ENCODE measurements at regions not wholly inside any gene's neighbourhood (a gene's known extent, or its start where the extent isn't known, plus 50 kb on each side); places are given as distances from the start of the nearest gene placed in this dataset.

DNA sequence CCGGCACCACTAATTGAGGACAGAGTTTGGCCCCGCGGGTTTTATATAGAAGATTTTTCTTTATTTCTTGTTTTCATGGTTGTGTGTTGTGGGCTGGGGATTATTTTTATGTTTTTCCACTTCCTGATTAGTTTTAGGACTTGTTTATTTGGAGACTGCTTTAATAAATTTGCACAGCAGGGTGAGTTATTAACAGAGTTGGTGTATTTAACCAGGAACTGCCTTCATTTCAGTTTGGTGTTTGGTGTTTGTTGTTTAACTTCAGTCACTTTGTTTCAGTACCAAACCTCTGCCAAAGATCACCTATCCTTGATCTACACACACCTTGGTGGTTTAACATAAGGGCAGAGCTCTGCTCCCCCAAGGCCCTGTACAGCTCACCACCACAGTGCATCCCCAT is 103.5 kb upstream of the LMO4 start:
- no peak for DNase-seq

DNA sequence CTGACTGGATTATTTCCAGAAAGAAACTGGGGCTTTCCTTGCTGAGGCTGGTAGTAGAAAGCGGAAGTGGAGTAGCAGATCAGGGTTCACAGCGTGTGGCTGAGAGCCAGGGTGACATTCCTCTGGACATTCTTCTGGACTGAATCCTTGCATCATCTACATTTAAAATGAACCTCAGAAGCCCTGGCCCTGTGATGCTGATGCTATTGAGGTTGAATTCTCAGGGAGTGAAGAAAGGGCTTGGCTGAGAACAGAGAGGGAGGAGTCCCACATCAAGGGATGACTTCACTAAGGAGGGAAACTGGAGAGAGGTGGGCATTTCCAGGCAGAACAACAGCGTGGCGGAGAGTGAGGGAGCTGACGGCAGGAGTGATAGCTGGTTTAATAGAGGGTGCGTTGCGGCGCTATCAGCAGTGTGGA is 102.3 kb upstream of the LMO4 start:
- no peak for DNase-seq

DNA sequence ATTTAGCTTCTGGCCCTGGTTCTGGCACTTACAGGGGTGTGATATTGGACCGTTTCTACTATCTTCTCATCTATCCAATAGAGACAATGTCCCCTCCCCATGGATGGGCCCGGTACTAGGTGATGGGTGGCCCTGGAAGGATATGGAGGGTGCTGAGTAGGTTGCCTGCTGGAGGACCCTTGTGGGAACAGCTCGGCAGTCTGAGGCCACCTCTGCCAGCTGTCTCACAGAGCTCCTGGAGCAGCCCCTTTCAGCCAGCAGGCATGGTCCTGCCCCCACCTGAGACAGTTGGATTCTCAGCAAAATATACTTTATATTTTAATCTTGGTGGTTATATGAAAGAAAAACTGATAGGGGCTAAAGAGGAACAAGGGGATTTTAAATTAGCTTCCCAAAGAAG is 101.0 kb upstream of the LMO4 start:
- DNase-seq, result no peak

GRCh38 chr1:87230501-87230900 is 98.2 kb upstream of the LMO4 start:
- no peak for DNase-seq

- no peak for DNase-seq
These were observed 96.8 kb upstream of the LMO4 start for GRCh38 chr1:87231703-87232367.

- DNase-seq, result no peak
These were observed 92.1 kb upstream of the LMO4 start for GRCh38 chr1:87236585-87236984.

- DNase-seq, result no peak
These were observed 88.6 kb upstream of the LMO4 start for GRCh38 chr1:87239997-87240605.

DNA sequence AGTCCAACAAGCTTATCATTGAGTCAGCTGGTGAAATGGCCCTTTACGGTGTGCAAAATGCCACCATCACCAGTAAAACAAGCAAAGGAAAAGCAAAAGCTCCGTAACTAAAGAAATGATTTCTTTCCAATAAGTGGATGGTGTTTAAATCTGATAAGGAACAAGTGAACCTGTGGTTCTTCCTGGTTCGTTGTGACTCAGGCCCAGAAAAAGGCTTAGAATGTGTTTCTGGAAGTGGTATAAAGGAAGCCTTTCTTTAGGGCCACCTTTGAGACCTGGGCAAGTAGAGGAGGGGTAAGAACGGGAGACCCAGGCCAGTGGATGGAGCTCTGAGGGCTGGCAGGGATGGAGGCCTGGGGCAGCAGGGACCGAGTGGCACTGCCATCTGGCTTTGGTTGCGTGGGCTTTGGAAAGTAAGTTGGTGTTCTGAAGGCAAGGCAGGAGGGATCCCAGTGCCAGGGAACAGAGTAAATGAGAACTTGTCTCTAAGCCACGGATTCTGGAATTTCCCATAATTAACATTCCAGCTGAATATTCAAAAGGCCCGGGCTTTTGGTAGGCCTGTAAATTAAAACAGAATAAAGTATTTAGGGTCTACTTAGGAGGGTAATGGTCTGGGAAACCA is 87.9 kb upstream of the LMO4 start:
- no peak for DNase-seq

GRCh38 chr1:87242445-87243185 is 86.1 kb upstream of the LMO4 start:
- DNase-seq, result no peak

GRCh38 chr1:87243573-87243972 is 85.1 kb upstream of the LMO4 start:
- no peak for DNase-seq

GRCh38 chr1:87246436-87246835 is 82.2 kb upstream of the LMO4 start:
- no peak for DNase-seq

DNA sequence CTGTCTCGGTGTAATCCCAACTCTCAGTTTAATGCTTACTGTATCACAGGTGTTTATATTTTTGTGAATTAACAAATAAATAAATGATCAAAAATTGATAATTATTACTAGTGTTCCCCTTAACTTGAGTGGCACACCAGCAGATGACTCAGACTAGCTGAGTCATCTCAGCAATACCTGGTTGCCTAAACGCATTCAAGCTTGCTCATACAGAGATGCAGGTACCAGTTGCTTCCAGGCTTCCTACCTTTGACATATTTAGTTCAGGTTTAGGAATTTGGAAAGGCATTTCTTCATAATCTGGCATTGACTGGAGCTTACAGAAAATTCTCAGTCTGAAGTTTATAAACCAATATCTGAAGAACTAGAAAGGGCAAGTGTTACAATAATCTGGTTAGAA is 78.9 kb upstream of the LMO4 start:
- DNase-seq, result no peak

- no peak for DNase-seq
These were observed 78.3 kb upstream of the LMO4 start for GRCh38 chr1:87250336-87250735.

DNA sequence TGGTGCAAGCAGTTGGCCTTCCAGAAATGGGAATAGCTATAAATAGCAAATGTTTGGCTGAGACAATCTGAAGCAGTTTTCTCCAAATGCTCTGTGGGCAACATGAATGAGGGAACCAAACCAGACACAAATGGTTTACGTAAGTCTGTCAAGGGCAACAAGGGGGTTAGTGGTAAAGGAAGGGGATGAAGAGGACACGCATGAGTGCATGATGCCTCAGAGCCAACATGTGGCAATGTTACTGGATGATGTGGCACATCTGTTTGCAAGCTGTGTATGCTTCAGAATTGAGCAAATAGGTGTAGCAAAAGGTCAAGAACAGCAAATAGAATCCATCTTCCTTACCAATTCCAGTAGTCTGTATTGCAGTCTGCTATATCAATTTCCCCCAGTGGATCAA is 76.3 kb upstream of the LMO4 start:
- DNase-seq, result no peak

GRCh38 chr1:87262688-87263087 is 66.0 kb upstream of the LMO4 start:
- DNase-seq, result no peak

DNA sequence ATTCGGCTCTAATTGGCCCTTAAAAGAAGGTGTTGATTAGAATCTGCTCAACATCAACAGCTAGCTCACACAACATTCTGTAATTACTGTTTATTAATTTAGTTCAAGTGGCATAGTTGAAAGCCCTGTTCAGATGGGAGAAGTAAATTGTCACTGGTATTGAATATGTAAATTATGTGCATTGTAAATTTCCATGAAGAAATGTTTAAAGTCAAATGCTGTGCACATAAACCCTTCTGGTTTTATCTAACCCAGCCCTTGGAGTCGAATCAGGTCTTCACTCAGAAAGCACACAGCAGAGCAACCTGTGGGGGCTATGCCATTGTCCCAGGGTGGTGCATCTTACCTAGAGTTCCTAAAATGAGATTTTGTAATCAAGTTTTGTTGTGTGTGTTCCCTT is 65.4 kb upstream of the LMO4 start:
- DNase-seq, result no peak

GRCh38 chr1:87263785-87264184 is 64.9 kb upstream of the LMO4 start:
- no peak for DNase-seq

DNA sequence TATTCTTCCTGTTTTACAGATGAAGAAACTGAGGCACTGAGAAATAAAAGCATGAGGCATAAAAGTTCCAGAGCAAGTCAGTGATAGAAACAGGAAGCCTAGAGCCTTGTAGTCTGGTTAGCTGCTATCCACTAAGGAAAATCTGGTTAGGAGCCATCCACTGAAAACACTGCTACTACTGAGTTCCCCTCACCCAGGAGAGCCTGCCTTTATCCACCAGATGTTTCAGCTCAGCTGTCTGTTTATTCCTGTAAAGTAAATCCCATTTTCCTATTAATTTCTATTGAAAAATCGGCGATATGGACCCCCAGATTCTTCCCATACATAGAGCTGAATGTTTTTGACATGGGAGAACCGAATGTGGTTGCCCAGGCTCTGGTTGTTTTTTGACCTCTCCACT is 63.7 kb upstream of the LMO4 start:
- DNase-seq, result no peak

GRCh38 chr1:87265786-87266185 is 62.9 kb upstream of the LMO4 start:
- no peak for DNase-seq

- no peak for DNase-seq
These were observed 60.6 kb upstream of the LMO4 start for GRCh38 chr1:87268111-87268510.

DNA sequence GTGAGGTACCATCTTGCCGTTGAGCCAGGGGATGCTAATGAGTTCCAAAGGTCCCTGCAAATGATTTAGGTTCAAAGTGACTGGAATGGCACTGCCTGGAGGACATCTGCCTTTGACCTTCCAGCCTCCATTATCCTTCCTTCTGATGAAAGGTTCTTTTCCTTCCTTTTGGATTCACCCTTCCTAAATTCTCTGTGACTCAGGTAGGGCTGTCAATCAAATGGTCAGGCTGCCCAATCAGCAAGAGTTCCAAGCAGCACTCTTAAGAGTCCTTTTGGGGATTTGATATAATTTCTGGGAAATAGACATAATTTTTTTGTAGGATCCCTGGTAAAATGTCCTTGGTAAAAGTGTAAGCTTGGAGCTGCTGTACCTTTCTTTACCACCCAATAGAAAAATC is 58.8 kb upstream of the LMO4 start:
- no peak for DNase-seq

- no peak for DNase-seq
These were observed 55.4 kb upstream of the LMO4 start for GRCh38 chr1:87273291-87273690.

- DNase-seq, result no peak
These were observed 53.8 kb upstream of the LMO4 start for GRCh38 chr1:87274851-87275250.
